ENCODE measurements at regions not wholly inside any gene's neighbourhood (a gene's known extent, or its start where the extent isn't known, plus 50 kb on each side); places are given as distances from the start of the nearest gene placed in this dataset.

GRCh38 chr14:71550367-71550766 lies 381.9 kb upstream of the RGS6 start:
- no peak for TF ChIP-seq POLR2A (IDR thresholded peaks at IDR 0.05; ENCODE audit: low read length)
- no peak for TF ChIP-seq GATA1 (IDR thresholded peaks at IDR 0.05; ENCODE audit: low read depth, low read length)

All from erythroblast (primary cell).